ENCODE measurements at regions not wholly inside any gene's neighbourhood (a gene's known extent, or its start where the extent isn't known, plus 50 kb on each side); places are given as distances from the start of the nearest gene placed in this dataset.

DNA sequence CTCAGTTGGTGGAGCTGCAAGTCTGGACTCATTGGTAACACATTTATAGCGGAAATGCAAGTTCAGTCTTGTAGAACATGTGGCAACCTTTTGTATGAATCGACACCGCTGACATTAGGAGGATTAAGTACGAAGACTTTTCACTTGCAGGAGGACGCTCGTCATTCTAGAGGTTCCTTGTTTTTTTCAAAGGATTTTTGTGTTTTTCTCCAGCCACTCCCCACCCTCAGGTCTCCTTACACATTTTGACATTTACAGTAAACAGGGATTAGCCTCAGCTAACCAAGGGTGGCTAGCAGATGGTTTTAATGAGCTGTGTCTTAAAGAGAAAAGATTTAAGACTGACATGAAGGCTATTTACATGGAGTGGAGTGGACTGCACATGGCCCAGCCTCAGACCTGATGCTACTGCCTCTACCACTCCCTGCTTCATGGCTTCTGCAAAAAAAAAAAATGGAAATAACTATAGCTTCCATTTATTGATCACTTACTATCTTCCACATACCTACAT, 173.8 kb downstream of the TRIB2 start:
- H3K4me3 ChIP-seq = no peak overlapping the region
- ATAC-seq (no peak), DNase-seq (ENCODE audit: low read depth in 1 of 2, low spot score in 1 of 2) (no peak), FAIRE-seq (no peak)
- POLR2A ChIA-PET = no interaction called here
- CTCF ChIA-PET = no interaction called here
- no peak overlapping the region for H3K4me2 ChIP-seq
- TF ChIP-seq USF2 (IDR thresholded peaks at IDR 0.05) = no peak
- TF ChIP-seq, protein P1, sequence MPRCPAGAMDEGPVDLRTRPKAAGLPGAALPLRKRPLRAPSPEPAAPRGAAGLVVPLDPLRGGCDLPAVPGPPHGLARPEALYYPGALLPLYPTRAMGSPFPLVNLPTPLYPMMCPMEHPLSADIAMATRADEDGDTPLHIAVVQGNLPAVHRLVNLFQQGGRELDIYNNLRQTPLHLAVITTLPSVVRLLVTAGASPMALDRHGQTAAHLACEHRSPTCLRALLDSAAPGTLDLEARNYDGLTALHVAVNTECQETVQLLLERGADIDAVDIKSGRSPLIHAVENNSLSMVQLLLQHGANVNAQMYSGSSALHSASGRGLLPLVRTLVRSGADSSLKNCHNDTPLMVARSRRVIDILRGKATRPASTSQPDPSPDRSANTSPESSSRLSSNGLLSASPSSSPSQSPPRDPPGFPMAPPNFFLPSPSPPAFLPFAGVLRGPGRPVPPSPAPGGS (IDR thresholded peaks at IDR 0.05) = no peak
- no peaks in the 10 kb centered on the region for H3K9me3 ChIP-seq
- H3K4me1 ChIP-seq = no peaks in the 10 kb centered on the region
- WGBS (ENCODE audit: missing lambda C conversion rate) = 8% methylated on average over 6 of the region's 6 CpGs
- no peak overlapping the region for H3K27ac ChIP-seq

GRCh38 chr2:12895017-12895416, 178.3 kb downstream of the TRIB2 start:
- no peak overlapping the region for H3K4me2 ChIP-seq
- CTCF ChIA-PET = interaction anchor here (2.4 kb wide), 1 partner anchor 36 kb away, joined by 6 read pairs; no protein-coding TSS in a partner anchor
- POLR2A ChIA-PET = no interaction called here
- WGBS (ENCODE audit: missing lambda C conversion rate) = 2% methylated on average over 2 of the region's 2 CpGs
- TF ChIP-seq FOSB (CRISPR knock-in tag; IDR thresholded peaks at IDR 0.05) (no peak), POLR2A (IDR thresholded peaks at IDR 0.05; ENCODE audit: low read length) (no peak), HMGXB4 (CRISPR knock-in tag; IDR thresholded peaks at IDR 0.05; ENCODE audit: borderline replicate concordance) (no peak), NPAS2 (CRISPR knock-in tag; IDR thresholded peaks at IDR 0.05; ENCODE audit: borderline replicate concordance) (no peak), SREBF2 (IDR thresholded peaks at IDR 0.05) (no peak), GATA3 (IDR thresholded peaks at IDR 0.05; ENCODE audit: borderline replicate concordance) (no peak), POLR2AphosphoS2 (conservative IDR thresholded peaks at IDR 0.05; ENCODE audit: low read length) (no peak), USF2 (IDR thresholded peaks at IDR 0.05) (no peak), RAD21 (conservative IDR thresholded peaks at IDR 0.05 in 1 of 2, IDR thresholded peaks at IDR 0.05 in 1 of 2) (no peak), KDM1A (IDR thresholded peaks at IDR 0.05; ENCODE audit: low read depth) (no peak), RCOR1 (IDR thresholded peaks at IDR 0.05; ENCODE audit: low read depth, low read length) (no peak), BHLHE40 (IDR thresholded peaks at IDR 0.05; ENCODE audit: low read depth, low read length) (no peak), CHD4 (IDR thresholded peaks at IDR 0.05; ENCODE audit: borderline replicate concordance) (no peak), HDAC2 (IDR thresholded peaks at IDR 0.05) (no peak), ZFP36 (IDR thresholded peaks at IDR 0.05; ENCODE audit: borderline replicate concordance, partially characterized antibody) (no peak), MYC (IDR thresholded peaks at IDR 0.05; ENCODE audit: borderline replicate concordance, low read length) (no peak), KDM5A (IDR thresholded peaks at IDR 0.05) (no peak), CEBPB (IDR thresholded peaks at IDR 0.05) (no peak)
- TF ChIP-seq, protein P1 (IDR thresholded peaks at IDR 0.05) = no peak
- no peaks in the 10 kb centered on the region for H3K4me1 ChIP-seq
- no peak overlapping the region for H3K4me3 ChIP-seq
- FAIRE-seq (no peak), DNase-seq (ENCODE audit: low read depth in 1 of 2, low spot score in 1 of 2) (no peak), ATAC-seq (no peak)
- H3K9me3 ChIP-seq = no peaks in the 10 kb centered on the region
- H3K27ac ChIP-seq = no peak overlapping the region

Data from A549 (cell line).